ENCODE measurements at regions not wholly inside any gene's neighbourhood (a gene's known extent, or its start where the extent isn't known, plus 50 kb on each side); places are given as distances from the start of the nearest gene placed in this dataset.

DNA sequence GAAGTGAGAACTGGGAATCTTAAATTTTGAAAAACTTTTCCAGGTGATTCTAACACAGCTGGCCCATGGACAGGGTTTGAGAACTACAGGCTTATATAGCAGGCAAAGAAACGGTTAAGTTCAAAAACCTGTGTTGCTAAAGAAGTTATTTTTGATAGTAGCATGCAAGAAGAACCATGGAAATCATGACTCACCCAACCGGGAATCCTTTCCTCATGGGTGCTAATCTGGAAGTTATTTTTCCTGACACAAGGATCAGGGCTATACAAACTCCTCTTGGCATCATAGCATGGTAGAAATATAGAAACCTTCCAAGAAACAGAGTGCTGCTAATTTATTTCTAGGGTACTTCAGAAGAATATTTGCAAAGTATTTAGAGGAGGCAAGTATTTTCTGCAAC lies 588.7 kb downstream of the CCER1 start:
- no peak for DNase-seq
- in situ Hi-C loops (cut with MboI; ENCODE audit: low pct_unique_long_range_greater_than_20kb, low sequenced_read_pairs), result no loop called here

DNA sequence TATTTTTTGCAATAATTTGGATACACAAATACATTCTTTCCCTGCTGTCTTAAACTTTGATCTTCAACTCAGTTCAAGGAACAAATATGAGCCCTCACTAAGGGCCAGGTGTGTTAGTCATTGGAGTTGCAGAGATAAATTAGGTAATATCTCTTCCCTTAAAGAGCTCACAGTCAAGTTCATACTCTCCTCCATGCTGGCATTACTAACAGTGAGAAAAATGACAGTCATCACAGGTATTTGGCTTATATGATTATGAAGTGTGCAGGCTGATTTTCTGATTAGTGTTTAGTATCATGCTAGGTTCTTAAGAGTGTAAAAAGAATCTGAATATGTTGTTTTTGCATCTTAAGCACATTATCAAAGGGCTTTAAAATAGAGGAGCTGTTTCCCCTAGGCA lies 594.7 kb downstream of the CCER1 start:
- DNase-seq, result no peak
- in situ Hi-C loops (cut with MboI; ENCODE audit: low pct_unique_long_range_greater_than_20kb, low sequenced_read_pairs), result no loop called here

DNA sequence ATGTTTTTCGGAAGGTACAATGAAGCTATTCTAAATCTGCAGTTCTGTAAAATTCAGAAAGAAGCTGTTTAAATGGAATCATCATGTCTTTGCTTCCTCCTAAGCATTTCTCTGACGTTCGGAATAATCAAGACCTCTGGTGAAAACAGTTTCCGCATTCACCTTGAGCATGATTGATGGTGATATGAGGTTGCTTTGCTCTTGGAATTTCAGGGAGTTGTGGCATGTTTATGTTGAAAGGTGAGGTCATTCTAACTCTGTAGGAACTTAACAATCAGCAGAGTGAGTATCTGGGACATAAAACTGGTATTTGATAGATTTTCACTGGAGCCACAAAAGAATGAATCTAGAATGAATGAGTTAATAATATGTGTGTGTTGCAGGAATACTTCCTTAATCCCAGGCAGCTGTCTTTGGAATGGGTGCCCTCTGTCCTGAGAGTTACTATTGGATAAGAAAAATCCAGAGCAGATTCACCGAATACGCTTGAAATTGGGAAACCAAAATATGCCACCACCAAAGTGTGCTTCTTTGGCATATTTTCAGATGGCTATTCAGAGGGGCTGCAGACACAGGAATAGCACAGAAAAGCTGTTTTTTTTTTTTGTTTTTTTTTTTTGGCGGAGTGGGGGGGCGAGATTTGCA lies 599.1 kb downstream of the CCER1 start:
- no peak for DNase-seq
- in situ Hi-C loops (cut with MboI; ENCODE audit: low pct_unique_long_range_greater_than_20kb, low sequenced_read_pairs), result no loop called here

DNA sequence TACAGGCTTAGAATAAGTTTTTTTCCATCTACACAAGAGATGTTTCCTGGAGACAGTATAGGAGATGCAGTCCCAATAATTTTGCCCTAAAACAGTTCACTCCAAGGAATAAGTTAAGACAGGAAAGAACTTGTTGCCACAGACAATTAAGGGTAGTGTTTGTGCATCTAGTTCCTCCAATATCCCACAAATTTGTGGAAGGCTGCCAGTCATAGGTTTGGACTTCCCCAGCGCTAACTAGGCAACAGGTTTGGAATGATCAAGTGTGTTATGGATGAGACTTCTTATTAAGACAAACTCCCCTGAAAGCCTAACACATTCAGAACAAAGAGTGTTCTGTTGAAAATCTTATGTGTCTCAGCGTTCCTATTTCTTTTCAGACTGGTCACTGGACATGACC lies 611.0 kb downstream of the CCER1 start:
- DNase-seq, result no peak
- in situ Hi-C loops (cut with MboI; ENCODE audit: low pct_unique_long_range_greater_than_20kb, low sequenced_read_pairs), result no loop called here

DNA sequence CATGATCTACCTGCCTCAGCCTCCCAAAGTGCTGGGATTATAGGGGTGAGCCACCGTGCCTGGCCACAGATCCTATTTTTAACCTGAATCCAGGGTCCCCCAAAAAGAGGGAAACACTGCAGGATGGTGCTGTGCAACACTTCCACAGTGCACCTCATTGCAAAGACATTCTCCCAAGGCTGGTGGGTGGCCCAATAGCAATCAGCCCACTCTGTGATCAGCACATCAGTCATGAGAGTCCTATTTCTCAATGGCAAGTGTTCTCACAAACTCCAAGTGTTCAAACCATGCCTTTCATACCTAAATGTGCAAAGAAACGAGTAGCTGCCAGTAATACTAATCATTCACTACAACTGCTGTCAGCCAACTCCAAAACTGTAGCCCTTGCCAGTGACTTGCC lies 612.9 kb downstream of the CCER1 start:
- in situ Hi-C loops (cut with MboI; ENCODE audit: low pct_unique_long_range_greater_than_20kb, low sequenced_read_pairs), result no loop called here
- DNase-seq, result no peak

DNA sequence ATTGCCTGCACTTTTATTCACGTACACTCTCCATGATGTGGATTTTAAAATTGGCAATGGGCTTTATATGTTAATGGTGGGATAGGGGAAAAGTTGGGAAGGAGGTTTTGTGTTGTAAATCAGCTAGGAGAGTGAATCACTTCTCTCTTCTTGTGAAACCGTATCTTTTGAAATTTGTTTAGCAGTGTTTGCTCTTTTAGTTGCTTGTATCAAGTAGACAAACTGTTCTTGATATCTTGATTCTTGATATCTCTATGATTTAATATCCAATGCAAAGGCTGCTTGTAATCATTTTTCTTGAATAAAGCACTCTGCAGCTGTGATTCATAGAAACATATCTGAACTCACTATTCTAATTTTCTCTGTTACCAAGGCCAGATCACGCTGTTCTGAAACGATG lies 615.1 kb downstream of the CCER1 start:
- no peak for DNase-seq
- in situ Hi-C loops (cut with MboI; ENCODE audit: low pct_unique_long_range_greater_than_20kb, low sequenced_read_pairs), result no loop called here

DNA sequence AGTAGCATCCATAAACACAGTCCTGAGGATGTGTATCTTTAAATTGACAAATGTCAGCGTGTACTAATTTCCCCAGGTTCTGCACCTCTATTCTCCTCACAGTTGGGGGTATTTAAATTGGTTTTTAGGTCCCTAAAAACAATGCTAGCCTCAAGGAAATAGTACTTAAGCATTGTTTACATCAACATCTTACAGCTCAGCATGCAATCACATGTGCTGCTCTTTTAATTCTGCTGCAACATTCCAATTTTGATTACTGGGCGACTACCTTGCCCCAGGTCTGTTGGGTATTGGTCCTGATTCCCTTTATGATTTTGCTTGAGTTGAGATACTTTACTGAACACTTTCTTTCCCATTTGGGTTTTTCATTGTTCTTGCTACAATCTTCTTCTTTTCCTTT lies 616.6 kb downstream of the CCER1 start:
- in situ Hi-C loops (cut with MboI; ENCODE audit: low pct_unique_long_range_greater_than_20kb, low sequenced_read_pairs), result no loop called here

DNA sequence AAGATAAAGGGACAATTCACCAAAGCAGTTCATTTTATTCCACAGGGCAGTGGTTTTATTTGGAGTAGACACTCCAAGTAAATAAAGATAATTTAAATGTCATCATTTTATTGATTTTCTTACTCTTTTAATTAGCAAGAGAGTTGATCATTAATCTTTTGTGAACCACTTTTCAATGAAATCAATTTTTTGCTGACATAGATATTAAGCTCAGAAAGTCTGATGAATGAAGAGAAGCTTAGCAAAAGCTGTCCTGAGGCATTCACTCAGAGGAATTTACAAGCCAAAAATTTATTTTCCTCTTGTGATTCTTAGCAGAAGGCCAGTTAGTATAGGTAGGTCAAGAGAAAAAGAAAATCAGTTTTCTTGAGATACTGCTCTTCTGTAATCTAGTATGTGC lies 618.0 kb downstream of the CCER1 start:
- DNase-seq, result no peak
- in situ Hi-C loops (cut with MboI; ENCODE audit: low pct_unique_long_range_greater_than_20kb, low sequenced_read_pairs), result no loop called here

More for the DNA sequence above, 616.6 kb downstream of the CCER1 start:
- DNase-seq, result no peak

DNA sequence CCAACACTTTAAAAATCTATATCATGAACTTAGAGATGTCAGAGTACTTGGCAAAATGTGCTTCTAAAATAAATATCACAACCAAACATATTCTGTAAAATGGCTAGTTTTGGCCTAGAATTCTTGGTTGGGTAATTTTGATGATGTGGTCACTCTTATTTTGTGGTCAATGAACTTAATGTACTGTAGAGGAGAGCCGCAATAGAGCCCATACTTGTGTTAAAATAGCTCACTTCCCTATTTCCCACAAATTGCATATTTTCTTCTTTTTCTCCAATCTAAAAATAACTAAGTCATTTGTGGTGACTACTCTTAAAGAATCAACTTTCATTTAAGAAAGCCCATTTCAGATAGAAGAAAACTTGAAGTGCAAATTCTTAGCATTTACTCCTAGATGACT lies 619.4 kb downstream of the CCER1 start:
- in situ Hi-C loops (cut with MboI; ENCODE audit: low pct_unique_long_range_greater_than_20kb, low sequenced_read_pairs), result no loop called here
- peak; percentile 7 for DNase-seq

DNA sequence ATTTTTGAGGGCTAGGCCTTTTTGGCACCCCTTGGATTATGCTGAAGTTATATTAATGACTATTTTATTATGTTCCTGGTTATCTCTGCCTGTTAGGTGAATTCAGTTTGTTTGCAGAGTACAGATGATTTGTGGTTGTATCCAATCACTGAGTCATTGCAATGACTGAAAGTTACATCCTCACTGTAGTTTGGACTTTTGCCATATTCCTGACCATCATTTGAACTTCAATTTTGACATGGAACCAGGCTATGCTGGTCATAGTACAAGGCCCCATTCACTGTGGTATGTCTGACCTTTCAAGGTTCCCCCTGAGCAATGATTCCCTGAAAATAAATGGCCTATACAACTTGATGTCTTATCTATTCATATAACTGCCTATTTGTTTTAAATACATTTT lies 621.0 kb downstream of the CCER1 start:
- in situ Hi-C loops (cut with MboI; ENCODE audit: low pct_unique_long_range_greater_than_20kb, low sequenced_read_pairs), result no loop called here
- no peak for DNase-seq

DNA sequence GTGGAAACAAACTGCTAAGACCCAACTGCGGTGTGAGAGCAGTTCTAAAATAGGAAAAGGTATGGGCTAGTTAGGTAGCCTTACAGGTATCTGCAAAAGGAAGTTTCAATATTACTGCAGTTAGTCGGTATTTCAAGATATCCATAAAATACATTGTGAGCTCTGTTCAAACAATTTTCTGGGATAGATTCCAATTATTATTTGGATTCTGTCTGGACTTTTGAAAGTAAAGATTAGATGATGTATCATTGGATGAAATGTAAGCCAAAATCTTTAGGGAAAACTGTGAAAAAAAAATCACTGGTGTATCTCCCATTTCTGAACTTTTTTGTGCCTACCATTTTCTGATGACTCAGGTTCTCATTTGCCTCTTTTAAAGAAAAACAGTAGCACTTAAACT lies 621.6 kb downstream of the CCER1 start:
- DNase-seq, result no peak
- in situ Hi-C loops (cut with MboI; ENCODE audit: low pct_unique_long_range_greater_than_20kb, low sequenced_read_pairs), result no loop called here

DNA sequence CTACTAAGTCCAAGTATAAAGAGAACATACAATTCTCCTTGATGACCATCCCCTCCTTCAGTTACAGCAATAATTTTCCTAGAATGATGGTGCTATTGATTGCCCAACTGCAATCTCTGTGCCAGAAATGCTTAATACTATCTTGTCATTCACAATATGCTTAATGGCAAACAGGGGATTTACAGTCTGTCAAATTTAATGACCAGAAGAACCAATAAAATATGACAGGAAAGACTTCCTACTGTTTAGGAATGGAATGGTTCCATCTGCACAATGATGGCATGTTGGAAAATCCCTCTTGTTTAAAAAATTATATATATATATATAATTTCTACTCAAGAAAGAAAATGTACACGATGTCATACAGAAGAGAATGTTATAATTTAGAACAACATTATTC lies 623.2 kb downstream of the CCER1 start:
- in situ Hi-C loops (cut with MboI; ENCODE audit: low pct_unique_long_range_greater_than_20kb, low sequenced_read_pairs), result no loop called here
- no peak for DNase-seq

DNA sequence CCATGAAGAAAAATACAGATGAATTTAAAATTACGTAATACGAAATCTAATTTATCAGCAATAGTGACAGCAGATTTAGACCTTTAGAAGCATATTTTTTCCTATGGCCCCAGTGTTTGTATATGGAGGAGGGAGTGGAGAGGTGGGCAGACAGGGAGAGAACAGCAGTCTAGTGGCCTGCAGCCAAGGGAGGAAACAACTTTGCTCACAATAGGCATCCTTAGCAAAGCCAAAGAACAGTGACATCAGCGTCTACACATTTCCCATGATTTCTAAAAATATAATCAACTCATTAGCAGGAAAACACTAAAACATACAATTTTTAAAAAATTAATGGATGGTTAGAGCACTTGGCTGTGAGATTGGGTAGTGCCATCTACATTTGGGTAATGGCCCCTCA lies 622.6 kb upstream of the ATP2B1 start:
- no peak for DNase-seq
- in situ Hi-C loops (cut with MboI; ENCODE audit: low pct_unique_long_range_greater_than_20kb, low sequenced_read_pairs), result no loop called here

DNA sequence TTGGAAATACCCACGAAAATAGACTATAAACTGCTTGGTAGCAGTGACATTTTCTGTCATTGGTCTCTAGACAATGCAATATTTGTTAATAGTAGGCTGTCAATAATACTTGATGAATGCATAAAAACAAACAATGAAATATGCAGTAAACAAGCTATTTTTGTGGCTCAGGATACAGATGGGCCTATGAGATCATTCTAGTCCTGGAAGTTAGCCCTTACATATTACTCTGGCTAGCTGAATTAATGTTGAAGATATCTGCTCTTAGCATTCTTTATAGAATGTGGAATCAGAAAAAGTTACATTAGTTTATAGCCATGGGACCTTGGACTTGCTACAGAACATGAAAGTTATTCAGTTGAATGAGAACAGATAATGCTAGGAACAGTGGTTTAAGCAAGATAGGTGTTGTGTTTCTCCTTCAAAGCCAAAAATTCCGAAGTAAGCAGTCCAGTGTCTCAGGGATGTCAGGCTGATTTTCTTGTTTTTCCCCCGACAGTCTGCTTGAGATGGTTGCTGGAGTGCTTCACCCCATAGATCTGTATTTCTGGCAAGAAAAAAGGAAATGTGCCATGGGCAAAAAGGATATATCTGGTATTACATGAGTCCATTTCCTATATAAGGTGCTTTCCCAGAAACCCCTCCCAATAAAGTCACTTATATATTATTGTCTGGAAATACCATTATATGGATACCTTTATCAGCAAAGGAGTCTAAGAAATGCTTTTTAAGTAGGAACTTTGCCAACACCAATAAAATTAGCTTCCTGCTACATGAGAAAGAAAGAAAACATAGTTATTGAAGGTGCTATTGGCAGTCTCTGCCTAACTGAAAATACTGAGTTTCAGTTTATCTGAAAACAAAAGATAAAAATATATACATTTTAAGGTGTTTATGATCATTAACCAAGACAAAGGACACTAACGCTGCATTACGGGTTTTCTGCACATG lies 619.4 kb upstream of the ATP2B1 start:
- in situ Hi-C loops (cut with MboI; ENCODE audit: low pct_unique_long_range_greater_than_20kb, low sequenced_read_pairs), result no loop called here
- DNase-seq, result no peak

DNA sequence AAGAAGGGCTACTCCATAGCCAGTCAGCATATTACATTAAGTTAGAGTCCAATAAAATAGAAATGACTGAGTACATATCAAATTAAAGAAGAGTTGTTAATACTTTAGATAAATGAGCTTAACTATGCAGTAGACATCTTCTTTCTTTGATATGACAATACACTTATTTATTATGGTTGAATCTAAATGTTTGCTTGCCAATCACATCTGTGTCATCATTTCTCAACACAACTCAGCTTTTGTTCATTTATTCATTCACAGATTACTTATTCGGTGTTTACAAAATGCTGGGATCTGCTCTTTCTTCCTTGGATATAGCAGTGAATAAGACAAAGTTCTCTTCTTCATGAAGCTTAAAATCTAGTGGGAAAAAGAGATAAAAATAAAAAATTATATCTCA lies 614.6 kb upstream of the ATP2B1 start:
- in situ Hi-C loops (cut with MboI; ENCODE audit: low pct_unique_long_range_greater_than_20kb, low sequenced_read_pairs), result no loop called here
- no peak for DNase-seq

DNA sequence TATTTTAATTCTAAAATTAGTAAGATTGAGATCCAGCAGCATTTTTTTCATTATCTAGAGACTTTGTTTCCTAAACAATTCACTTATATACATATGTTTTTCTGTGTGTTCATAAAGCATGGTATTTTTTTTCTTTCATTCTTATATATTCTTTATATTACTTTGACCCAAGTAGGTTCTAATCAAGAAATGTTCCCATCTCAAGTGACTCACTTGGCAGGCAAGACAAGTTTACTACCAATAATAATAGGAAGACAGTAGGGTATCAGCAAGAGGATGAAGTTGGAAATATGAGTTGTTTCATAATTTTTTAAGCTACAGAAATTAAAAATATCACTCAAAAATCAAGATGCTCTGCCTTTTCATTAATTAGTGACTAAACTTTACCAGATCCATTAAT lies 613.4 kb upstream of the ATP2B1 start:
- no peak for DNase-seq
- in situ Hi-C loops (cut with MboI; ENCODE audit: low pct_unique_long_range_greater_than_20kb, low sequenced_read_pairs), result no loop called here

DNA sequence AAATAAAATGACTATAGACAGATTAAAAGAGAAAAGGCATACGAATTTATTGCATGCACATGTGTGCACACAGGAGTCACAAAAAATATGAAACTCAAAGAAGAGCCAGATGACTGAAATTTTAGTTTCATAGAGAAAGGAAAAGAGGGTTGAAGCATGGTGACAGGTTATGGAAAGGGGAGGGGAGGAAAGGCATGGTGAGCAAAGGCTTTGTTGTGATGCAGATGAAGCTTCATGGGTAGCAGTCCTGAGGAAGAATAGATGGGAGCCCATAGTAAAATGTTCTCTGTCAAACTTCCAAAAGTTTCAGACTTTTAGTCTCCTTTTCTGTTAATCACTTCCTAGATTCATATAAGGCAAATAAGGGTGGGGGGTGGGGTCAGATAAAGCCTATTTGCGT lies 612.7 kb upstream of the ATP2B1 start:
- no peak for DNase-seq
- in situ Hi-C loops (cut with MboI; ENCODE audit: low pct_unique_long_range_greater_than_20kb, low sequenced_read_pairs), result no loop called here

DNA sequence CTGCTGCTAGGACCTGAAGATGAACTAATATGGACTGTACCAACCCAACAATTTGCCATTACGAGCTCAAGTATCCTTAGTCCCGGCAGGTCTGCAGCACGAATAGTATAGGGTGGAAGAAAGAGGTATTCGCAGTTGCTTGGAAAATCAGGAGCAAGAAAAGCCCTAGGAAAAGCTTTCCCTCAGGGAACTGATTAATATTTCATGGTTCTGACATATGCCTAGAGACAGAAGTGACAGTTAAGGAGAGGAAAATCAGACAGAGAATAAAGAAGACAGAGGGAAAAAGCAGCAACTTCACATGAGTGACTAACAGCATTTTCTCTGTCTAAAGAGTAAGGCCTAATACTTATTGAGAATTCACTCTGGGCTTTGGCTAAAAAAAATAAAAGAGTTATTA lies 602.9 kb upstream of the ATP2B1 start:
- in situ Hi-C loops (cut with MboI; ENCODE audit: low pct_unique_long_range_greater_than_20kb, low sequenced_read_pairs), result no loop called here
- no peak for DNase-seq

DNA sequence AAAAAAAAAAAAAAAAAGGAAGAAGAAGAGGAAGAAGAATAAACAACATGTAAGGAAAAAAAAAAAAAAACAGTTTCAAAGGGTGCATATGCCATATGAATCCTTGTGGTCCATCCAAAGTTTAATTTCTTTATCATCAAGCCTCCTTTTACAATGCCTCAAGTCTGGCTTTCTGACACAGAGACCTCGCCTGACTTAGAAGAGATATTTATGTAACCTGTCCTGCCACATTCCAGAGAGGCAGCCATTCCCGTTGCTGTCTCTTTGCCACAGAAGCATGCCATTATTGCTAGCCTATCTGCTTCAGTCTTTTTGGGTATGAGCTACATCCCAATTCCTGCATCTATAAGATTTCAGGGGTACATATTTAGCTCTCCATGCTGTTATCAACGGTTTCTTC lies 596.7 kb upstream of the ATP2B1 start:
- no peak for DNase-seq
- in situ Hi-C loops (cut with MboI; ENCODE audit: low pct_unique_long_range_greater_than_20kb, low sequenced_read_pairs), result no loop called here

DNA sequence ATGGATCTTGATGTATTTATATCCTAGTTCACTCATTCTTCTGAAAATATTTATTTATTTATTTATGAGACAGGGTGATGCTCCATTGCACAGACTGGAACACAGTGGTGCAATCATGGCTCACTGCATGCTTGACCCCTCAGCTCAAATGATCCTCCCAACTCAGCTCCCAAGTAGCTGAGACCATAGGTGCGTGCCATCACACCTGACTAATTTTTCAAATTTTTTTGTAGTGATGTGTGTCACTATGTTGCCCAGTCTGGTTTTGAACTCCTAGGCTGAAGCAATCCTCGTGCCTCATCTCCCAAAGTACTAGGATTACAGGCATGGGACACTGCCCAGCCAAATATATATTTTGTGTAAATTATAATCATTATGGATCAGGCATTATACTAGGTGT lies 595.6 kb upstream of the ATP2B1 start:
- in situ Hi-C loops (cut with MboI; ENCODE audit: low pct_unique_long_range_greater_than_20kb, low sequenced_read_pairs), result no loop called here
- DNase-seq, result no peak

DNA sequence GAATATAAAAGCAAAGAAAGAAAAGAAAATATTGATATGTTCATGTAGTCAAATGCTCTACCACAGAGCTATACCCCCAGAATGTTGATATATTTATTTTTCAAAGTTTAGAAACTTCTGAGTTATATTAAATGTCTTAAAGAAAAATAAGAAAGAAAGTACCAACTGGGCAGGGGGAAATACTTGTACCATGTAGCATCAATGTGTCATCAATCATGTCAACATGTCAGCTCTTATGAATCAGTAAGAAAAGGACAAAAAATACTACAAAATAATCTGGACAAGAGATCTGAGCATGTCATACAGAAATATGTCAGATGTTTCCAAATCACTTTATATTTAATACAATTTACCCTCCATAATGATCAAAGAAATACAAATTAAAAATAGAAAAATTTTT lies 595.1 kb upstream of the ATP2B1 start:
- DNase-seq, result no peak
- in situ Hi-C loops (cut with MboI; ENCODE audit: low pct_unique_long_range_greater_than_20kb, low sequenced_read_pairs), result no loop called here

Data from KBM-7 (cell line).